HEK293 (cell line): ENCODE measurements at regions not wholly inside any gene's neighbourhood (a gene's known extent, or its start where the extent isn't known, plus 50 kb on each side); places are given as distances from the start of the nearest gene placed in this dataset.

Experiments used
- CTCF ChIP-seq: fragments of 450-650 bp; formaldehyde crosslinking; IDR thresholded peaks from 2 replicates; pipeline ENCODE4 v1.5.1; 2016; ENCODE audit warnings: missing biosample characterization, missing genetic modification characterization
- ZNF19 ChIP-seq: fragments of 450-650 bp; formaldehyde crosslinking; IDR thresholded peaks from 2 replicates; pipeline ENCODE4; 2016; ENCODE audit warnings: missing biosample characterization, missing genetic modification characterization, low read depth
- ZNF585B ChIP-seq: fragments of 450-650 bp; formaldehyde crosslinking; IDR thresholded peaks from 2 replicates; pipeline ENCODE4 v1.5.1; 2016; ENCODE audit warnings: missing biosample characterization, missing genetic modification characterization

- TF ChIP-seq ZNF19 (tag by site-specific recombination) (no peak), ZNF585B (no peak), CTCF (tag by site-specific recombination) (no peak)
Observed at GRCh38 chr6:9039258-9039657, 603.9 kb upstream of the SLC35B3 start.
